ENCODE measurements at regions not wholly inside any gene's neighbourhood (a gene's known extent, or its start where the extent isn't known, plus 50 kb on each side); places are given as distances from the start of the nearest gene placed in this dataset.

GRCh38 chr9:87810679-87811178 is 71.9 kb upstream of the SPATA31E1 start (continued):
- TF ChIP-seq CEBPB (tag; IDR thresholded peaks at IDR 0.05) = no peak
- no peak for TF ChIP-seq ZNF280B (CRISPR knock-in tag; IDR thresholded peaks at IDR 0.05)
- TF ChIP-seq KLF6 (CRISPR knock-in tag; IDR thresholded peaks at IDR 0.05; ENCODE audit: borderline replicate concordance) = no peak; the same call in 1 of the 2 replicates
- no peak for TF ChIP-seq XRCC4 (IDR thresholded peaks at IDR 0.05; ENCODE audit: extremely low read depth, insufficient read depth, insufficient read length)
- TF ChIP-seq SAFB (IDR thresholded peaks at IDR 0.05; ENCODE audit: borderline replicate concordance, low read depth, low read length) = no peak
- TF ChIP-seq BDP1 (IDR thresholded peaks at IDR 0.05; ENCODE audit: insufficient read depth, insufficient read length) = no peak
- TF ChIP-seq DEAF1 (CRISPR knock-in tag; IDR thresholded peaks at IDR 0.05) = no peak
- TF ChIP-seq DDX20 (tag; IDR thresholded peaks at IDR 0.05; ENCODE audit: low read depth) = no peak
- TF ChIP-seq TOE1 (IDR thresholded peaks at IDR 0.05; ENCODE audit: borderline replicate concordance) = no peak; the same call in 1 of the 2 replicates
- TF ChIP-seq TOE1 (CRISPR knock-in tag; IDR thresholded peaks at IDR 0.05; ENCODE audit: borderline replicate concordance, low read depth) = no peak
- TF ChIP-seq ZFX (CRISPR knock-in tag; IDR thresholded peaks at IDR 0.05) = no peak
- no peak for TF ChIP-seq ZNF263 (CRISPR knock-in tag; IDR thresholded peaks at IDR 0.05; ENCODE audit: borderline replicate concordance)
- no peak for TF ChIP-seq ASH1L (IDR thresholded peaks at IDR 0.05; ENCODE audit: borderline replicate concordance, low read depth, partially characterized antibody)
- TF ChIP-seq ZNF318 (IDR thresholded peaks at IDR 0.05; ENCODE audit: borderline replicate concordance in 1 of 2, low read depth in 1 of 2) = no peak
- TF ChIP-seq ZBTB9 (CRISPR knock-in tag; IDR thresholded peaks at IDR 0.05) = no peak
